GM18907 (cell line): ENCODE measurements at regions not wholly inside any gene's neighbourhood (a gene's known extent, or its start where the extent isn't known, plus 50 kb on each side); places are given as distances from the start of the nearest gene placed in this dataset.

Source experiments
- ATAC-seq: cut with Tn5 transposase; IDR thresholded peaks from one replicate; pipeline ENCODE4 v1.9.1; 2021; ENCODE audit warnings: mild to moderate bottlenecking, moderate library complexity; ENCODE audit not compliant: unreplicated experiment

- ATAC-seq: no peak
These were observed 646.5 kb upstream of the NOX3 start for GRCh38 chr6:156102129-156102528.

- no peak for ATAC-seq
These were observed 643.2 kb upstream of the NOX3 start for GRCh38 chr6:156098839-156099238.

GRCh38 chr6:156087487-156087886, 631.8 kb upstream of the NOX3 start:
- ATAC-seq: no peak

- ATAC-seq: no peak
These were observed 626.4 kb upstream of the NOX3 start for GRCh38 chr6:156082012-156082411.

GRCh38 chr6:156080371-156080770, 624.7 kb upstream of the NOX3 start:
- no peak for ATAC-seq

- no peak for ATAC-seq
These were observed 613.2 kb upstream of the NOX3 start for GRCh38 chr6:156068881-156069280.

- no peak for ATAC-seq
These were observed 610.2 kb upstream of the NOX3 start for GRCh38 chr6:156065849-156066248.

GRCh38 chr6:156062091-156062563, 606.5 kb upstream of the NOX3 start:
- ATAC-seq: no peak

GRCh38 chr6:156061465-156061864, 605.8 kb upstream of the NOX3 start:
- no peak for ATAC-seq

GRCh38 chr6:156060013-156060412, 604.4 kb upstream of the NOX3 start:
- ATAC-seq: no peak

GRCh38 chr6:156058356-156058755, 602.7 kb upstream of the NOX3 start:
- ATAC-seq: no peak

GRCh38 chr6:156057869-156058268, 602.2 kb upstream of the NOX3 start:
- no peak for ATAC-seq

- ATAC-seq: no peak
These were observed 600.4 kb upstream of the NOX3 start for GRCh38 chr6:156056085-156056484.

- no peak for ATAC-seq
These were observed 598.0 kb upstream of the NOX3 start for GRCh38 chr6:156053626-156054025.

- ATAC-seq: no peak
These were observed 591.3 kb upstream of the NOX3 start for GRCh38 chr6:156046841-156047449.

GRCh38 chr6:156046268-156046665, 590.6 kb upstream of the NOX3 start:
- no peak for ATAC-seq

- ATAC-seq: no peak
These were observed 590.0 kb upstream of the NOX3 start for GRCh38 chr6:156045401-156046267.

- ATAC-seq: no peak
These were observed 578.0 kb upstream of the NOX3 start for GRCh38 chr6:156033598-156033997.

- ATAC-seq: no peak
These were observed 575.9 kb upstream of the NOX3 start for GRCh38 chr6:156031516-156031915.

- ATAC-seq: no peak
These were observed 574.4 kb upstream of the NOX3 start for GRCh38 chr6:156030053-156030452.

- no peak for ATAC-seq
These were observed 573.8 kb upstream of the NOX3 start for GRCh38 chr6:156029286-156029985.
